NCI-H2227 (cell line): ENCODE measurements at regions not wholly inside any gene's neighbourhood (a gene's known extent, or its start where the extent isn't known, plus 50 kb on each side); places are given as distances from the start of the nearest gene placed in this dataset.
"Not testable (repeated sequence)": the region's sequence is repeated elsewhere in the genome, so short reads cannot be mapped to it uniquely, and the experiment has no call there.

ENCODE experiments used
- DNase-seq: peaks from one replicate; lab custom pipeline; 2025; ENCODE audit not compliant: unreplicated experiment; lab: John Stamatoyannopoulos, UW

GRCh38 chr1:230558324-230558723 is 84.0 kb upstream of the COG2 start:
- no peak for DNase-seq

- DNase-seq: no peak
Measured at GRCh38 chr1:230556453-230556852, 85.8 kb upstream of the COG2 start.

GRCh38 chr1:230555814-230556213 is 86.5 kb upstream of the COG2 start:
- no peak for DNase-seq

GRCh38 chr1:230552880-230553279 is 89.4 kb upstream of the COG2 start:
- no peak for DNase-seq

GRCh38 chr1:230550945-230551344 is 91.3 kb upstream of the COG2 start:
- DNase-seq: not testable (repeated sequence)

- DNase-seq: no peak
Measured at GRCh38 chr1:230550428-230550827, 91.9 kb upstream of the COG2 start.

- DNase-seq: no peak
Measured at GRCh38 chr1:230549625-230550024, 92.7 kb upstream of the COG2 start.

GRCh38 chr1:230548997-230549396 is 93.3 kb upstream of the COG2 start:
- DNase-seq: no peak

- no peak for DNase-seq
Measured at GRCh38 chr1:230548357-230548756, 93.9 kb upstream of the COG2 start.

GRCh38 chr1:230545181-230545580 is 97.1 kb upstream of the COG2 start:
- DNase-seq: no peak

GRCh38 chr1:230544758-230545157 is 97.5 kb upstream of the COG2 start:
- no peak for DNase-seq

- DNase-seq: no peak
Measured at GRCh38 chr1:230543085-230543484, 99.2 kb upstream of the COG2 start.

- DNase-seq: no peak
Measured at GRCh38 chr1:230542681-230543080, 99.6 kb upstream of the COG2 start.

- DNase-seq: no peak
Measured at GRCh38 chr1:230542054-230542453, 100.2 kb upstream of the COG2 start.

GRCh38 chr1:230541306-230541705 is 101.0 kb upstream of the COG2 start:
- no peak for DNase-seq

GRCh38 chr1:230540421-230541155 is 101.7 kb upstream of the COG2 start:
- no peak for DNase-seq

- DNase-seq: no peak
Measured at GRCh38 chr1:230537456-230537855, 104.8 kb upstream of the COG2 start.

- DNase-seq: no peak
Measured at GRCh38 chr1:230536641-230537155, 105.6 kb upstream of the COG2 start.

- no peak for DNase-seq
Measured at GRCh38 chr1:230534224-230534623, 108.1 kb upstream of the COG2 start.

GRCh38 chr1:230531103-230531502 is 105.0 kb upstream of the PGBD5 start:
- no peak for DNase-seq

GRCh38 chr1:230519246-230519645 is 93.1 kb upstream of the PGBD5 start:
- no peak for DNase-seq

GRCh38 chr1:230518511-230518910 is 92.4 kb upstream of the PGBD5 start:
- no peak for DNase-seq

- no peak for DNase-seq
Measured at GRCh38 chr1:230517786-230518185, 91.7 kb upstream of the PGBD5 start.
